ENCODE measurements at regions not wholly inside any gene's neighbourhood (a gene's known extent, or its start where the extent isn't known, plus 50 kb on each side); places are given as distances from the start of the nearest gene placed in this dataset.

DNA sequence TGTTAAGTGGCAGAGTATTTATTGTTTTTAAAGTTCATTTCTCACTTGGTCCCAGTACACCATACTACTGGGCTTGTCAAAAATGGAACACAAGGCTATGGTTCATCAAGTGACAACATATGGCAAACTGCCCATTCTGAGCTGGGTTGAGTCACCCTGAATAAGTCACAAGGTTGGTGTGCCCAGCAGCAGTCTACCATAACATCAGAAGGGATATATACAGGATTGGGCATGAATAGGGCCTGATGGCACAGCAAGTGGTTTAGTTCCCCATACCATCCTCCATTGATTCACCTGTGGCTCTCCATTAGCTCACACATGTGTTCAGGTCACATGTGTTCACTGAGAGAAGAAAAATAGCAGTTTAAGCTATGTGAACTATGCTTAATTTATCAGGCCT lies 249.8 kb upstream of the PRDM9 start:
- Histone ChIP-seq H2BK15ac (ENCODE audit: low read depth, poor library complexity, severe bottlenecking) (no peak overlapping the region), H3K79me1 (replicated peaks; ENCODE audit: low read length, poor library complexity, severe bottlenecking) (no peaks in the 10 kb centered on the region), H3K27me3 (ENCODE audit: control insufficient read depth in 1 of 2, insufficient read depth in 1 of 2, low read length in 2 of 2) (no peaks in the 10 kb centered on the region), H3K23ac (ENCODE audit: low read length in 2 of 2) (no peak overlapping the region), H3K4me3 (ENCODE audit: insufficient read depth in 1 of 2, low read depth in 1 of 2, low read length in 2 of 2) (no peak overlapping the region), H2AFZ (ENCODE audit: low read depth, low read length) (no peak overlapping the region), H3K9ac (ENCODE audit: low read length) (no peak overlapping the region), H2BK5ac (ENCODE audit: low read depth, low read length, poor library complexity, severe bottlenecking) (no peak overlapping the region), H3K4me2 (ENCODE audit: low read length, poor library complexity, severe bottlenecking) (no peak overlapping the region), H3K14ac (ENCODE audit: low read length in 2 of 2) (no peak overlapping the region), H3K18ac (ENCODE audit: low read depth in 1 of 2, low read length in 2 of 2) (no peak overlapping the region), H3K9me3 (ENCODE audit: control insufficient read depth, low read length) (no peaks in the 10 kb centered on the region), H4K91ac (ENCODE audit: low read length) (no peak overlapping the region), H3K27ac (ENCODE audit: low read length, poor library complexity, severe bottlenecking) (no peak overlapping the region), H4K8ac (ENCODE audit: low read length) (no peak overlapping the region), H3K4ac (ENCODE audit: low read depth in 1 of 2, low read length in 2 of 2) (no peak overlapping the region), H2BK12ac (ENCODE audit: low read length in 2 of 2) (no peak overlapping the region), H2AK5ac (ENCODE audit: low read length, severe bottlenecking) (no peak overlapping the region), H3K4me1 (ENCODE audit: control insufficient read depth, insufficient read depth, low read depth, low read length) (no peaks in the 10 kb centered on the region), H3K36me3 (ENCODE audit: control insufficient read depth in 1 of 2, insufficient read depth in 2 of 2, low read depth in 1 of 2, low read length in 2 of 2) (no peaks in the 10 kb centered on the region), H2BK120ac (ENCODE audit: low read depth, low read length) (no peak overlapping the region)
- DNase-seq: no peak

DNA sequence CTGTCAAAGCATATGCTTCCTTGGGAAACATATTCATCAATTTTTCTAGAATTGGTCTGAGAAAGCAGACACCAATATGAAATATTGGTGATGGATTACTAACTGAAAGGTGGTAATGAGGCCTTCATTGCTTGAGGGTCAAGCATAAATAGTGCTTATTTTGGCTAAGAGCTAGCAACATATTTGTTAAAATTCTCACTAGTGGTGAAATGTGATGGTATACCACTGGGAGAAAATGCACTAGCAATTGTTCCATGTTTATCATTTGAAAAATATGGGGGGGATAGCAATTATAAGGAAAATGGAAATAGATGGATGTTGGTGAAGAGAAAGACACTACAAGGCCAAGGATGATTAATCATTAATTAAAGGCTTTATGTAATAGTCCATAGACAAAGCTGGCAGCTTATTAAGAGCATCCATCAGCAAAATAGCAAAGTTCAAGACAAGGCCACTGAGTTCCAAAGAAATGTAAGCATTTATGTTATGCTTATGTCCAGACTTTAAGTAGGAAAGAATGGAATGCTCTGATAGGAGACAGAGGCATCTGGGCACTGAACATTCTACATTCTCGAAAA lies 253.7 kb upstream of the PRDM9 start:
- no peak overlapping the region for H2BK5ac ChIP-seq (ENCODE audit: low read depth, low read length, poor library complexity, severe bottlenecking)
- no peaks in the 10 kb centered on the region for H3K79me1 ChIP-seq (replicated peaks; ENCODE audit: low read length, poor library complexity, severe bottlenecking)
- WGBS: 94% methylated on average over 1 of the region's 1 CpG
- H3K23ac ChIP-seq (ENCODE audit: low read length in 2 of 2): no peak overlapping the region
- H4K8ac ChIP-seq (ENCODE audit: low read length): no peak overlapping the region
- H2AK5ac ChIP-seq (ENCODE audit: low read length, severe bottlenecking): no peak overlapping the region
- H2BK120ac ChIP-seq (ENCODE audit: low read depth, low read length): no peak overlapping the region
- H3K27me3 ChIP-seq (ENCODE audit: control insufficient read depth in 1 of 2, insufficient read depth in 1 of 2, low read length in 2 of 2): no peaks in the 10 kb centered on the region
- H2BK15ac ChIP-seq (ENCODE audit: low read depth, poor library complexity, severe bottlenecking): no peak overlapping the region
- H3K14ac ChIP-seq (ENCODE audit: low read length in 2 of 2): no peak overlapping the region
- no peak overlapping the region for H3K18ac ChIP-seq (ENCODE audit: low read depth in 1 of 2, low read length in 2 of 2)
- no peak overlapping the region for H3K4ac ChIP-seq (ENCODE audit: low read depth in 1 of 2, low read length in 2 of 2)
- H2AFZ ChIP-seq (ENCODE audit: low read depth, low read length): no peak overlapping the region
- no peaks in the 10 kb centered on the region for H3K9me3 ChIP-seq (ENCODE audit: control insufficient read depth, low read length)
- H3K9ac ChIP-seq (ENCODE audit: low read length): no peak overlapping the region
- no peak overlapping the region for H4K91ac ChIP-seq (ENCODE audit: low read length)
- no peak overlapping the region for H3K4me3 ChIP-seq (ENCODE audit: insufficient read depth in 1 of 2, low read depth in 1 of 2, low read length in 2 of 2)
- no peak for DNase-seq
- no peak overlapping the region for H3K4me2 ChIP-seq (ENCODE audit: low read length, poor library complexity, severe bottlenecking)
- no peaks in the 10 kb centered on the region for H3K36me3 ChIP-seq (ENCODE audit: control insufficient read depth in 1 of 2, insufficient read depth in 2 of 2, low read depth in 1 of 2, low read length in 2 of 2)
- H3K27ac ChIP-seq (ENCODE audit: low read length, poor library complexity, severe bottlenecking): no peak overlapping the region
- H3K4me1 ChIP-seq (ENCODE audit: control insufficient read depth, insufficient read depth, low read depth, low read length): no peaks in the 10 kb centered on the region
- no peak overlapping the region for H2BK12ac ChIP-seq (ENCODE audit: low read length in 2 of 2)

DNA sequence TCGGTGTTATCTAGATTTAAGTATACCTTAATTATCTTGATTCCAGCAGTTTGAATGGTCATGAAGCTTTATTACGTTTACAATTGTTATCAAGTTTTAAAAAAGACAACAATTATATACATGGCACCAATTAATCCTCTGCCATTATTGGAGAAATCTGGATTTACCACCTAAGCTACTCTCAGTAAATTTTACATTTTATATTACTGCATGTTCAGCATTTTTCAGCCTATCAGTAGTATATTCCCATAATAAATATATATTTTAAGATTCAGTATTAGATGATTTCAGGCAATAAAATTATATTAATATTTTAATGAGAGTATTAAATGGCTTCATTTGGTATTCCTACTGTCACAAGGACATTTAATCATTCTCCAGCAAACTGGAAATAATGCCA lies 264.5 kb upstream of the PRDM9 start:
- Histone ChIP-seq H3K4me3 (ENCODE audit: insufficient read depth in 1 of 2, low read depth in 1 of 2, low read length in 2 of 2) (no peak overlapping the region), H3K18ac (ENCODE audit: low read depth in 1 of 2, low read length in 2 of 2) (no peak overlapping the region), H3K27ac (ENCODE audit: low read length, poor library complexity, severe bottlenecking) (no peak overlapping the region), H2BK15ac (ENCODE audit: low read depth, poor library complexity, severe bottlenecking) (no peak overlapping the region), H3K4me1 (ENCODE audit: control insufficient read depth, insufficient read depth, low read depth, low read length) (no peaks in the 10 kb centered on the region), H3K4ac (ENCODE audit: low read depth in 1 of 2, low read length in 2 of 2) (no peak overlapping the region), H3K9me3 (ENCODE audit: control insufficient read depth, low read length) (no peaks in the 10 kb centered on the region), H2AFZ (ENCODE audit: low read depth, low read length) (no peak overlapping the region), H4K8ac (ENCODE audit: low read length) (no peak overlapping the region), H4K91ac (ENCODE audit: low read length) (no peak overlapping the region), H3K4me2 (ENCODE audit: low read length, poor library complexity, severe bottlenecking) (no peak overlapping the region), H3K14ac (ENCODE audit: low read length in 2 of 2) (no peak overlapping the region), H3K79me1 (replicated peaks; ENCODE audit: low read length, poor library complexity, severe bottlenecking) (no peaks in the 10 kb centered on the region), H2BK5ac (ENCODE audit: low read depth, low read length, poor library complexity, severe bottlenecking) (no peak overlapping the region), H3K36me3 (ENCODE audit: control insufficient read depth in 1 of 2, insufficient read depth in 2 of 2, low read depth in 1 of 2, low read length in 2 of 2) (no peaks in the 10 kb centered on the region), H2BK12ac (ENCODE audit: low read length in 2 of 2) (no peak overlapping the region), H3K27me3 (ENCODE audit: control insufficient read depth in 1 of 2, insufficient read depth in 1 of 2, low read length in 2 of 2) (no peaks in the 10 kb centered on the region), H3K9ac (ENCODE audit: low read length) (no peak overlapping the region), H2AK5ac (ENCODE audit: low read length, severe bottlenecking) (no peak overlapping the region), H3K23ac (ENCODE audit: low read length in 2 of 2) (no peak overlapping the region), H2BK120ac (ENCODE audit: low read depth, low read length) (no peak overlapping the region)
- 80% methylated on average over 1 of the region's 2 CpGs for WGBS
- no peak for DNase-seq

DNA sequence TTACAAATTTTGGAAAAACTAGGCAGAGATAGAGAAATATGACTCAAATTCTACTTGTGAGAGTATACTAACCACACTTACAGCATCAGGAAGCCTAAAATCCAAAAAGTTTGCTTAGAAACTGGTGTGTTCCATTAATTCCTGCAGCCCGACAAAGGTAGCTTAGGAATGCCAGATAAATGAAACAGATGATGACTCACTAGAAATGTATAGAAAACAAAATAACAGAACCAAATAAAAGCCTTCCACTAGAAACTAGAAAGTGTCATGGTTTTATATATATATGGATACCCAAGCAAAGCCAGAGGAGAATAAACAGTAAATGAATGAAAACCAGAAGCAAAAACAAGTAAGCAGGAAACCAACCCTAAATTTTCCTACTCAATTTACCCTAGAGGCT lies 272.2 kb upstream of the PRDM9 start:
- no peak overlapping the region for H3K23ac ChIP-seq (ENCODE audit: low read length in 2 of 2)
- no peaks in the 10 kb centered on the region for H3K9me3 ChIP-seq (ENCODE audit: control insufficient read depth, low read length)
- no peak for DNase-seq
- H3K36me3 ChIP-seq (ENCODE audit: control insufficient read depth in 1 of 2, insufficient read depth in 2 of 2, low read depth in 1 of 2, low read length in 2 of 2): no peaks in the 10 kb centered on the region
- no peak overlapping the region for H3K18ac ChIP-seq (ENCODE audit: low read depth in 1 of 2, low read length in 2 of 2)
- no peak overlapping the region for H2BK120ac ChIP-seq (ENCODE audit: low read depth, low read length)
- no peak overlapping the region for H2AK5ac ChIP-seq (ENCODE audit: low read length, severe bottlenecking)
- H4K8ac ChIP-seq (ENCODE audit: low read length): no peak overlapping the region
- H3K4me1 ChIP-seq (ENCODE audit: control insufficient read depth, insufficient read depth, low read depth, low read length): no peaks in the 10 kb centered on the region
- no CpG with 5 or more reads among the region's 1 CpG for WGBS
- no peak overlapping the region for H2BK5ac ChIP-seq (ENCODE audit: low read depth, low read length, poor library complexity, severe bottlenecking)
- H3K27me3 ChIP-seq (ENCODE audit: control insufficient read depth in 1 of 2, insufficient read depth in 1 of 2, low read length in 2 of 2): no peaks in the 10 kb centered on the region
- H3K79me1 ChIP-seq (replicated peaks; ENCODE audit: low read length, poor library complexity, severe bottlenecking): no peaks in the 10 kb centered on the region
- H2BK12ac ChIP-seq (ENCODE audit: low read length in 2 of 2): no peak overlapping the region
- no peak overlapping the region for H2AFZ ChIP-seq (ENCODE audit: low read depth, low read length)
- H3K9ac ChIP-seq (ENCODE audit: low read length): no peak overlapping the region
- no peak overlapping the region for H3K14ac ChIP-seq (ENCODE audit: low read length in 2 of 2)
- H4K91ac ChIP-seq (ENCODE audit: low read length): no peak overlapping the region
- no peak overlapping the region for H3K4me3 ChIP-seq (ENCODE audit: insufficient read depth in 1 of 2, low read depth in 1 of 2, low read length in 2 of 2)
- H2BK15ac ChIP-seq (ENCODE audit: low read depth, poor library complexity, severe bottlenecking): no peak overlapping the region
- H3K4me2 ChIP-seq (ENCODE audit: low read length, poor library complexity, severe bottlenecking): no peak overlapping the region
- H3K4ac ChIP-seq (ENCODE audit: low read depth in 1 of 2, low read length in 2 of 2): no peak overlapping the region
- H3K27ac ChIP-seq (ENCODE audit: low read length, poor library complexity, severe bottlenecking): no peak overlapping the region

Measured in mesenchymal stem cell (in vitro differentiated cells and primary cell).